HCT116 (cell line): ENCODE measurements at regions not wholly inside any gene's neighbourhood (a gene's known extent, or its start where the extent isn't known, plus 50 kb on each side); places are given as distances from the start of the nearest gene placed in this dataset.

Experiments
- ATAC-seq: fragments of 200-7000 bp; cut with Tn5 transposase; 2 replicates; pipeline ENCODE4 v1.9.1; 2020; ENCODE audit warnings: mild to moderate bottlenecking, moderate library complexity
- BruUV-seq: library from RNA; stranded (reverse); fragments of 400-500 nt; replicated peaks from 2 replicates; lab custom pipeline; 2021; lab: Mats Ljungman, UMichigan
- CTCF ChIA-PET: fragments of 300-600 bp; sonication (Branson Sonifier 250); formaldehyde crosslinking; loops from one replicate; lab custom pipeline; 2021; ENCODE audit warnings: antibody characterized with exemption; lab: Charles Lee
- POLR2A ChIA-PET: fragments of 300-600, 350-600 bp; sonication (Branson Sonifier 250); formaldehyde crosslinking; loops from one replicate; lab custom pipeline; 2021; ENCODE audit warnings: antibody characterized with exemption; lab: Charles Lee
- RAD21 ChIA-PET, 2 experiments: fragments of 300-600 bp; sonication (Branson Sonifier 250); formaldehyde crosslinking; loops; one replicate each; lab custom pipeline; 2023; ENCODE audit warnings: low total read pairs in 2 of 2; ENCODE audit not compliant: uncharacterized antibody in 2 of 2, unreplicated experiment in 2 of 2, low non-redundant PET in 1 of 2; lab: Charles Lee
- DNase-seq: peaks from one replicate; pipeline ENCODE4 v3.0.0-alpha.2; 2010; ENCODE audit warnings: low read depth, low spot score
- H2AFZ ChIP-seq: fragments of 200-600 bp; shearing (Covaris generic), sonication (generic); 2 replicates; pipeline ENCODE4 v1.6.1; 2017; ENCODE audit warnings: low read depth, mixed run types, mixed read lengths, antibody characterized with exemption, low read length; ENCODE audit not compliant: poor library complexity, severe bottlenecking
- H3K27ac ChIP-seq: 2 replicates; pipeline ENCODE4 v1.5.1; 2012; ENCODE audit warnings: low read depth, low read length
- H3K27me3 ChIP-seq: fragments of 200-600 bp; sonication (generic); 2 replicates; pipeline ENCODE4 v1.6.1; 2016; ENCODE audit warnings: mixed run types, low read length, mixed read lengths; ENCODE audit not compliant: insufficient read depth
- H3K36me3 ChIP-seq, 2 experiments: fragments of 200-500 bp in 1 of 2; fragments of 200-600 bp in 1 of 2; sonication (Bioruptor generic) in 1 of 2; sonication (generic) in 1 of 2; 2 replicates each; pipeline versions ENCODE4 v1.5.1 to v1.6.1; 2014 to 2016; ENCODE audit warnings: low read length in 2 of 2, inconsistent platforms in 1 of 2, mixed read lengths in 1 of 2, mixed run types in 1 of 2; ENCODE audit not compliant: insufficient read depth in 2 of 2, control insufficient read depth in 1 of 2
- H3K4me1 ChIP-seq, 2 experiments: fragments of 200-600 bp in 1 of 2; sonication (generic) in 1 of 2; 2 replicates each; pipeline versions ENCODE4 v1.5.1 to v1.6.1; 2012 to 2017; ENCODE audit warnings: low read length in 2 of 2, inconsistent platforms in 1 of 2, mild to moderate bottlenecking in 1 of 2, mixed read lengths in 1 of 2, mixed run types in 1 of 2, moderate library complexity in 1 of 2; ENCODE audit not compliant: insufficient read depth in 2 of 2, control insufficient read depth in 1 of 2
- H3K4me2 ChIP-seq: fragments of 200-600 bp; sonication (generic); 2 replicates; pipeline ENCODE4 v1.6.1; 2017; ENCODE audit warnings: mixed run types, low read length, mixed read lengths
- H3K4me3 ChIP-seq, 2 experiments: fragments of 200-600 bp in 1 of 2; sonication (generic) in 1 of 2; replicated peaks in 1 of 2; 2 replicates each; pipeline ENCODE4 v1.5.1; 2011 to 2016; ENCODE audit warnings: low read length in 2 of 2, control low read depth in 1 of 2, low read depth in 1 of 2, mild to moderate bottlenecking in 1 of 2, mixed read lengths in 1 of 2, mixed run types in 1 of 2
- H3K79me2 ChIP-seq: fragments of 200-600 bp; sonication (generic); 2 replicates; pipeline ENCODE4 v1.6.1; 2017; ENCODE audit warnings: mild to moderate bottlenecking, mixed run types, low read length, moderate library complexity, mixed read lengths; ENCODE audit not compliant: insufficient read depth
- H3K9ac ChIP-seq: fragments of 200-600 bp; sonication (generic); 2 replicates; pipeline ENCODE4 v1.6.1; 2016; ENCODE audit warnings: low read length, mixed read lengths
- H3K9me2 ChIP-seq: fragments of 200-600 bp; sonication (generic), shearing (Covaris generic); 2 replicates; pipeline ENCODE4 v1.6.1; 2017; ENCODE audit warnings: mixed run types, mild to moderate bottlenecking, moderate library complexity; ENCODE audit not compliant: insufficient read depth
- H3K9me3 ChIP-seq, 2 experiments: fragments of 200-500 bp in 1 of 2; fragments of 200-600 bp in 1 of 2; sonication (Bioruptor generic) in 1 of 2; sonication (generic) in 1 of 2; 2 replicates each; pipeline ENCODE4 v1.6.1; 2014 to 2017; ENCODE audit warnings: low read length in 2 of 2, mixed read lengths in 2 of 2, inconsistent platforms in 1 of 2, low read depth in 1 of 2, mild to moderate bottlenecking in 1 of 2, mixed run types in 1 of 2, moderate library complexity in 1 of 2; ENCODE audit not compliant: control insufficient read depth in 1 of 2, insufficient read depth in 1 of 2
- H4K20me1 ChIP-seq: fragments of 200-600 bp; sonication (generic), shearing (Covaris generic); 2 replicates; pipeline ENCODE4 v1.6.1; 2017; ENCODE audit warnings: mixed run types, mild to moderate bottlenecking, moderate library complexity; ENCODE audit not compliant: insufficient read depth
- CBX3 ChIP-seq: IDR thresholded peaks from 2 replicates; pipeline ENCODE4 v1.6.1; 2012; ENCODE audit warnings: low read depth
- ELF1 ChIP-seq: IDR thresholded peaks from 2 replicates; pipeline ENCODE4 v1.6.1; 2012; ENCODE audit warnings: low read depth, borderline replicate concordance
- EZH2 ChIP-seq: fragments of 200-600 bp; sonication (generic); IDR thresholded peaks from 2 replicates; pipeline ENCODE4 v1.6.1; 2017; ENCODE audit warnings: antibody characterized with exemption, mixed run types
- EZH2phosphoT487 ChIP-seq: fragments of 200-600 bp; IDR thresholded peaks from 2 replicates; pipeline ENCODE4 v1.6.1; 2018; ENCODE audit warnings: antibody characterized with exemption, borderline replicate concordance
- FOSL1 ChIP-seq: IDR thresholded peaks from 2 replicates; pipeline ENCODE4 v1.6.1; 2012; ENCODE audit warnings: low read depth
- POLR2AphosphoS5 ChIP-seq: IDR thresholded peaks from 2 replicates; pipeline ENCODE4 v1.6.1; 2011; ENCODE audit warnings: mild to moderate bottlenecking, low read depth, low read length, moderate library complexity
- RAD21 ChIP-seq: IDR thresholded peaks from 2 replicates; pipeline ENCODE4 v1.6.1; 2012; ENCODE audit warnings: low read depth, mild to moderate bottlenecking
- SIN3A ChIP-seq: IDR thresholded peaks from 2 replicates; pipeline ENCODE4 v1.6.1; 2012; ENCODE audit warnings: low read depth
- SP1 ChIP-seq: IDR thresholded peaks from 2 replicates; pipeline ENCODE4 v1.6.1; 2012; ENCODE audit warnings: low read depth
- SRF ChIP-seq: IDR thresholded peaks from 2 replicates; pipeline ENCODE4 v1.6.1; 2012; ENCODE audit warnings: low read depth
- YY1 ChIP-seq: IDR thresholded peaks from 2 replicates; pipeline ENCODE4 v1.6.1; 2011; ENCODE audit warnings: low read length, low read depth, moderate library complexity, mild to moderate bottlenecking; ENCODE audit not compliant: insufficient replicate concordance; ENCODE audit errors: extremely low read depth
- ZFX ChIP-seq: fragments of 450-650 bp; IDR thresholded peaks from 2 replicates; pipeline ENCODE4 v1.6.1; 2017
- ZNF274 ChIP-seq: fragments of 200-500 bp; sonication (Bioruptor generic); IDR thresholded peaks from 2 replicates; pipeline ENCODE4 v1.6.1; 2014; ENCODE audit warnings: mild to moderate bottlenecking, low read depth, low read length, inconsistent platforms
- intact Hi-C: fragments of 100-400 bp; cut with micrococcal nuclease; formaldehyde crosslinking; loops from 2 replicates; pipeline ENCODE4 v1.10.0; 2022
- TF ChIP-seq, protein P1 (sequence below): IDR thresholded peaks from 2 replicates; pipeline ENCODE4 v1.6.1; 2011; ENCODE audit warnings: mild to moderate bottlenecking, low read length, moderate library complexity; ENCODE audit not compliant: insufficient replicate concordance; ENCODE audit errors: extremely low read depth
- TF ChIP-seq, protein P2 (sequence below): IDR thresholded peaks from 2 replicates; pipeline ENCODE4 v1.6.1; 2012; ENCODE audit warnings: low read depth

DNA sequence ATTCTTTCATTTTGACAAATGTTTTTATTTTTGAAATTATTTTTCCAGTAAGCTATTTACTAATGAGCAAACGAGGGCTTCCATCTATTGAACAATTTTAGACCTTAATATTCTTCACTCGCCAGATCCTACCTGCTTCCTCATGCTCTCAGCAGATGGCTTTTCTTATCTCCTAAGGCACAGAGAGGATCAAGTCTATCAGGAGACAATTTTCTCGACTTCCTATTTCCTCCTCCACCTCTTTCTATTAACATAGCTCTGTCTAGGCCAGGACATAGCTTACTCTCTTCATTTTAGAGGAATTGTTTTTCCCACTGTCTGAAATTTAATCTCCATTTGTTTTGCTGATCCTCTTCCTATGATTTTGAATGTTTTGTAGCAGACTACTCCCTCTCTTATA lies 87.0 kb upstream of the MAN1A1 start (continued):
- TF ChIP-seq ZFX = no peak

DNA sequence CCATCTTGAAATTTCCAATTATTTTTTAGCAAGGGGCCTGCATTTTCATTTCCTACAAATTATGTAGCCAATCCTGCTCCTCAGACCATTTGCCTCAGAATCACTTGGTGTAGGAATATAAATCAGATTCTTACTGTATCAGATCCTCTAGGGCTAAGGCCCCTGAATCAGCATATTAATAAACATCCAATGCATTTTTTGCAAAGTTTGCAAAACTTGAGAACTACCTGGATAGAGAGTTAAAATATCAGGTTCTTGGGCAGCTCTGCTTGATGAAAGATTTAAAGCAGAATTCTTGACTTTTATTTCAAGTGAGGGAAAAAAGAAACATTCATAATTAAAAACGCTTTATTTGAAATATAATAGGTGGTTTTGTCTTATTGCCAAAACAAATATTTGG lies 82.2 kb upstream of the MAN1A1 start:
- Histone ChIP-seq H3K79me2 (no peaks in the 10 kb centered on the region), H3K4me1 (no peaks in the 10 kb centered on the region), H3K27ac (no peak overlapping the region), H3K4me3 (no peak overlapping the region), H3K9ac (no peak overlapping the region), H3K27me3 (no peaks in the 10 kb centered on the region), H2AFZ (no peak overlapping the region), H4K20me1 (no peaks in the 10 kb centered on the region), H3K4me2 (no peak overlapping the region), H3K9me3 (no peaks in the 10 kb centered on the region), H3K9me2 (no peaks in the 10 kb centered on the region), H3K36me3 (no peaks in the 10 kb centered on the region)
- no peak for TF ChIP-seq CBX3
- no peak for TF ChIP-seq RAD21
- no peak for TF ChIP-seq EZH2phosphoT487
- no peak for TF ChIP-seq EZH2
- TF ChIP-seq SRF = no peak
- TF ChIP-seq, protein P1, sequence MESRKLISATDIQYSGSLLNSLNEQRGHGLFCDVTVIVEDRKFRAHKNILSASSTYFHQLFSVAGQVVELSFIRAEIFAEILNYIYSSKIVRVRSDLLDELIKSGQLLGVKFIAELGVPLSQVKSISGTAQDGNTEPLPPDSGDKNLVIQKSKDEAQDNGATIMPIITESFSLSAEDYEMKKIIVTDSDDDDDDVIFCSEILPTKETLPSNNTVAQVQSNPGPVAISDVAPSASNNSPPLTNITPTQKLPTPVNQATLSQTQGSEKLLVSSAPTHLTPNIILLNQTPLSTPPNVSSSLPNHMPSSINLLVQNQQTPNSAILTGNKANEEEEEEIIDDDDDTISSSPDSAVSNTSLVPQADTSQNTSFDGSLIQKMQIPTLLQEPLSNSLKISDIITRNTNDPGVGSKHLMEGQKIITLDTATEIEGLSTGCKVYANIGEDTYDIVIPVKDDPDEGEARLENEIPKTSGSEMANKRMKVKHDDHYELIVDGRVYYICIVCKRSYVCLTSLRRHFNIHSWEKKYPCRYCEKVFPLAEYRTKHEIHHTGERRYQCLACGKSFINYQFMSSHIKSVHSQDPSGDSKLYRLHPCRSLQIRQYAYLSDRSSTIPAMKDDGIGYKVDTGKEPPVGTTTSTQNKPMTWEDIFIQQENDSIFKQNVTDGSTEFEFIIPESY = no peak
- TF ChIP-seq ZFX = no peak
- no peak for TF ChIP-seq YY1
- no peak for TF ChIP-seq FOSL1
- TF ChIP-seq ZNF274 = no peak
- no peak for TF ChIP-seq POLR2AphosphoS5
- no peak for TF ChIP-seq SP1
- no peak for TF ChIP-seq SIN3A
- TF ChIP-seq ELF1 = no peak
- TF ChIP-seq, protein P2, sequence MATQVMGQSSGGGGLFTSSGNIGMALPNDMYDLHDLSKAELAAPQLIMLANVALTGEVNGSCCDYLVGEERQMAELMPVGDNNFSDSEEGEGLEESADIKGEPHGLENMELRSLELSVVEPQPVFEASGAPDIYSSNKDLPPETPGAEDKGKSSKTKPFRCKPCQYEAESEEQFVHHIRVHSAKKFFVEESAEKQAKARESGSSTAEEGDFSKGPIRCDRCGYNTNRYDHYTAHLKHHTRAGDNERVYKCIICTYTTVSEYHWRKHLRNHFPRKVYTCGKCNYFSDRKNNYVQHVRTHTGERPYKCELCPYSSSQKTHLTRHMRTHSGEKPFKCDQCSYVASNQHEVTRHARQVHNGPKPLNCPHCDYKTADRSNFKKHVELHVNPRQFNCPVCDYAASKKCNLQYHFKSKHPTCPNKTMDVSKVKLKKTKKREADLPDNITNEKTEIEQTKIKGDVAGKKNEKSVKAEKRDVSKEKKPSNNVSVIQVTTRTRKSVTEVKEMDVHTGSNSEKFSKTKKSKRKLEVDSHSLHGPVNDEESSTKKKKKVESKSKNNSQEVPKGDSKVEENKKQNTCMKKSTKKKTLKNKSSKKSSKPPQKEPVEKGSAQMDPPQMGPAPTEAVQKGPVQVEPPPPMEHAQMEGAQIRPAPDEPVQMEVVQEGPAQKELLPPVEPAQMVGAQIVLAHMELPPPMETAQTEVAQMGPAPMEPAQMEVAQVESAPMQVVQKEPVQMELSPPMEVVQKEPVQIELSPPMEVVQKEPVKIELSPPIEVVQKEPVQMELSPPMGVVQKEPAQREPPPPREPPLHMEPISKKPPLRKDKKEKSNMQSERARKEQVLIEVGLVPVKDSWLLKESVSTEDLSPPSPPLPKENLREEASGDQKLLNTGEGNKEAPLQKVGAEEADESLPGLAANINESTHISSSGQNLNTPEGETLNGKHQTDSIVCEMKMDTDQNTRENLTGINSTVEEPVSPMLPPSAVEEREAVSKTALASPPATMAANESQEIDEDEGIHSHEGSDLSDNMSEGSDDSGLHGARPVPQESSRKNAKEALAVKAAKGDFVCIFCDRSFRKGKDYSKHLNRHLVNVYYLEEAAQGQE = no peak
- ChIA-PET CTCF (no interaction called here), RAD21 (no interaction called here), POLR2A (no interaction called here)
- DNase-seq = no peak
- intact Hi-C loops = no loop called here
- no TSS peak for BruUV-seq
- ATAC-seq = no peak
